SK-N-SH (cell line): ENCODE measurements at regions not wholly inside any gene's neighbourhood (a gene's known extent, or its start where the extent isn't known, plus 50 kb on each side); places are given as distances from the start of the nearest gene placed in this dataset.

Experiments
- CTCF ChIA-PET: fragments of 300-600, 350-600 bp; formaldehyde crosslinking; extraction: SDS; loops from one replicate; lab custom pipeline; 2021; lab: Yijun Ruan, JAX
- POLR2A ChIA-PET: fragments of 350-600 bp; sonication (Branson Sonifier 250); formaldehyde crosslinking; extraction: SDS; loops from one replicate; lab custom pipeline; 2020; ENCODE audit warnings: antibody characterized with exemption, inconsistent platforms; lab: Yijun Ruan, JAX
- DNase-seq: peaks from one replicate; pipeline ENCODE4 v3.0.0; 2012
- H2AFZ ChIP-seq: fragments of 200-600 bp; sonication (generic); 2 replicates; pipeline ENCODE4 v1.8.1; 2016; ENCODE audit warnings: antibody characterized with exemption, mild to moderate bottlenecking, low read depth
- H3F3A ChIP-seq: fragments of 200-600 bp; sonication (generic); replicated peaks from 2 replicates; pipeline ENCODE3; 2016; ENCODE audit warnings: antibody characterized with exemption, mild to moderate bottlenecking; ENCODE audit not compliant: insufficient read depth
- H3K27ac ChIP-seq, 2 experiments: fragments of 200-500 bp in 1 of 2; fragments of 200-600 bp in 1 of 2; sonication (Bioruptor generic) in 1 of 2; sonication (generic), shearing (Covaris generic) in 1 of 2; 2 replicates each; pipeline versions ENCODE4 v1.5.1 to v1.6.1; 2014 to 2016; ENCODE audit warnings: low read depth in 2 of 2, inconsistent platforms in 1 of 2, low read length in 1 of 2, mild to moderate bottlenecking in 1 of 2, mixed read lengths in 1 of 2
- H3K27me3 ChIP-seq: fragments of 200-600 bp; sonication (generic), shearing (Covaris generic); 2 replicates; pipeline ENCODE4 v1.6.1; 2016; ENCODE audit warnings: mixed run types; ENCODE audit not compliant: insufficient read depth
- H3K36me3 ChIP-seq, 2 experiments: fragments of 200-500 bp in 1 of 2; fragments of 200-600 bp in 1 of 2; sonication (Bioruptor generic) in 1 of 2; sonication (generic) in 1 of 2; replicated peaks in 1 of 2; 2 replicates each; pipeline versions ENCODE3 to v1.5.1; 2014 to 2016; ENCODE audit warnings: low read length in 1 of 2, mild to moderate bottlenecking in 1 of 2; ENCODE audit not compliant: insufficient read depth in 2 of 2, control insufficient read depth in 1 of 2
- H3K4me1 ChIP-seq, 2 experiments: fragments of 200-500 bp in 1 of 2; fragments of 200-600 bp in 1 of 2; sonication (Bioruptor generic) in 1 of 2; sonication (generic), shearing (Covaris generic) in 1 of 2; 2 replicates each; pipeline versions ENCODE4 v1.5.1 to v1.6.1; 2014 to 2016; ENCODE audit warnings: low read depth in 1 of 2, low read length in 1 of 2, mixed run types in 1 of 2; ENCODE audit not compliant: insufficient read depth in 2 of 2, control insufficient read depth in 1 of 2
- H3K4me2 ChIP-seq: fragments of 200-600 bp; sonication (generic), shearing (Covaris generic); 2 replicates; pipeline ENCODE4 v1.6.1; 2017; ENCODE audit warnings: mixed run types
- H3K4me3 ChIP-seq, 2 experiments: fragments of 200-500 bp in 1 of 2; fragments of 200-600 bp in 1 of 2; sonication (Bioruptor generic) in 1 of 2; sonication (generic), shearing (Covaris generic) in 1 of 2; 2 replicates each; pipeline versions ENCODE4 v1.5.1 to v1.8.1; 2014 to 2016; ENCODE audit warnings: low read depth in 2 of 2, inconsistent platforms in 1 of 2, low read length in 1 of 2, mild to moderate bottlenecking in 1 of 2, mixed read lengths in 1 of 2, moderate library complexity in 1 of 2
- H3K79me2 ChIP-seq: fragments of 200-600 bp; sonication (generic); 2 replicates; pipeline ENCODE4 v1.8.1; 2017; ENCODE audit warnings: mild to moderate bottlenecking; ENCODE audit not compliant: insufficient read depth
- H3K9ac ChIP-seq: fragments of 200-600 bp; sonication (generic); 2 replicates; pipeline ENCODE4 v1.6.1; 2017; ENCODE audit warnings: mixed run types
- H3K9me2 ChIP-seq: fragments of 200-600 bp; sonication (generic); 2 replicates; pipeline ENCODE4 v1.6.1; 2017; ENCODE audit warnings: mixed run types
- H3K9me3 ChIP-seq: fragments of 200-600 bp; sonication (generic); 2 replicates; pipeline ENCODE4 v1.6.1; 2017; ENCODE audit warnings: mixed run types, mild to moderate bottlenecking, moderate library complexity
- H4K20me1 ChIP-seq: fragments of 200-600 bp; sonication (generic); 2 replicates; pipeline ENCODE4 v1.6.1; 2017; ENCODE audit warnings: mild to moderate bottlenecking, mixed run types; ENCODE audit not compliant: insufficient read depth
- EZH2phosphoT487 ChIP-seq: fragments of 200-600 bp; sonication (generic); IDR thresholded peaks from 2 replicates; pipeline ENCODE4 v1.6.1; 2017; ENCODE audit warnings: low read depth, mixed run types, mild to moderate bottlenecking, antibody characterized with exemption, moderate library complexity, borderline replicate concordance
- IRF3 ChIP-seq: fragments of 150-350 bp; IDR thresholded peaks from 2 replicates; pipeline ENCODE4 v1.6.1; 2016; ENCODE audit warnings: mild to moderate bottlenecking, low read depth, low read length
- MXI1 ChIP-seq: IDR thresholded peaks from 2 replicates; pipeline ENCODE4 v1.6.1; 2012; ENCODE audit warnings: mild to moderate bottlenecking, low read depth, low read length, improper control_type of control experiment
- NFIC ChIP-seq: IDR thresholded peaks from 2 replicates; pipeline ENCODE4 v1.4.0; 2012; ENCODE audit warnings: borderline replicate concordance
- WGBS: methylation state at CpG from one replicate; pipeline ENCODE4 v1.1.6; 2017; ENCODE audit warnings: low lambda C conversion rate; 5-methylcytosine and 5-hydroxymethylcytosine counted together
- TF ChIP-seq, protein P1 (sequence below): IDR thresholded peaks from 2 replicates; pipeline ENCODE4 v1.6.1; 2012; ENCODE audit warnings: mild to moderate bottlenecking, low read depth, low read length, moderate library complexity

- no peak overlapping the region for H2AFZ ChIP-seq
- CTCF ChIA-PET = interaction anchor here (1.5 kb wide), 2 partner anchors 10 to 12 kb away, joined by 3 to 4 read pairs; no protein-coding TSS in a partner anchor
- WGBS = 20% methylated on average over 2 of the region's 2 CpGs
Measured at GRCh38 chr2:175811971-175812370, 190.1 kb downstream of the LNPK start.

DNA sequence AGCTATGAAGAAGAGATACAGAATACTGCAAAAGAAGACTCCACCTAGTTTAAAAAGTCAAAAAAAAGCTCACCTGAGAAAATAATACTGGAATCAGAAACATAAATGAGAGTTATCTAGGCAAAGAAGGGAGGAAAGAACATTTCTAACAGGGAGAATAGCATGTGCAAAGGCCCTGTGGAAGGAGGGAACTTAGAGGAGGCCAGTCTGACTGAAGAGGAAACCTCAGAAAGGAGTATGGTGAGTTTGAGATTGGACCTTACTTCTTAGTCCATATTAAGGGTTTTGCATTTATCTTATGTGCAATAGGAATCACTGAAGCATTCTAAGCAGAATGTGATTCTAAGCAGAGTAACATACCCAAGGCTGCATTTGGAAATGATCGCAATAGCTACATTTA lies 193.2 kb downstream of the LNPK start:
- ChIA-PET CTCF (no interaction called here), POLR2A (no interaction called here)

More at GRCh38 chr2:175811971-175812370, 190.1 kb downstream of the LNPK start:
- Histone ChIP-seq H4K20me1 (no peaks in the 10 kb centered on the region), H3K36me3 (no peaks in the 10 kb centered on the region), H3K79me2 (no peaks in the 10 kb centered on the region), H3K9ac (no peak overlapping the region), H3K27ac (no peak overlapping the region), H3K4me1 (peaks cover 0 to 3% of the 10 kb centered on the region in 2 experiments; a peak in 2 of 4 replicates), H3K27me3 (no peaks in the 10 kb centered on the region), H3K9me2 (no peaks in the 10 kb centered on the region), H3K4me3 (no peak overlapping the region), H3K9me3 (no peaks in the 10 kb centered on the region), H3F3A (no peaks in the 10 kb centered on the region), H3K4me2 (no peak overlapping the region)
- TF ChIP-seq MXI1 (no peak), NFIC (no peak), EZH2phosphoT487 (no peak)
- TF ChIP-seq, protein P1, sequence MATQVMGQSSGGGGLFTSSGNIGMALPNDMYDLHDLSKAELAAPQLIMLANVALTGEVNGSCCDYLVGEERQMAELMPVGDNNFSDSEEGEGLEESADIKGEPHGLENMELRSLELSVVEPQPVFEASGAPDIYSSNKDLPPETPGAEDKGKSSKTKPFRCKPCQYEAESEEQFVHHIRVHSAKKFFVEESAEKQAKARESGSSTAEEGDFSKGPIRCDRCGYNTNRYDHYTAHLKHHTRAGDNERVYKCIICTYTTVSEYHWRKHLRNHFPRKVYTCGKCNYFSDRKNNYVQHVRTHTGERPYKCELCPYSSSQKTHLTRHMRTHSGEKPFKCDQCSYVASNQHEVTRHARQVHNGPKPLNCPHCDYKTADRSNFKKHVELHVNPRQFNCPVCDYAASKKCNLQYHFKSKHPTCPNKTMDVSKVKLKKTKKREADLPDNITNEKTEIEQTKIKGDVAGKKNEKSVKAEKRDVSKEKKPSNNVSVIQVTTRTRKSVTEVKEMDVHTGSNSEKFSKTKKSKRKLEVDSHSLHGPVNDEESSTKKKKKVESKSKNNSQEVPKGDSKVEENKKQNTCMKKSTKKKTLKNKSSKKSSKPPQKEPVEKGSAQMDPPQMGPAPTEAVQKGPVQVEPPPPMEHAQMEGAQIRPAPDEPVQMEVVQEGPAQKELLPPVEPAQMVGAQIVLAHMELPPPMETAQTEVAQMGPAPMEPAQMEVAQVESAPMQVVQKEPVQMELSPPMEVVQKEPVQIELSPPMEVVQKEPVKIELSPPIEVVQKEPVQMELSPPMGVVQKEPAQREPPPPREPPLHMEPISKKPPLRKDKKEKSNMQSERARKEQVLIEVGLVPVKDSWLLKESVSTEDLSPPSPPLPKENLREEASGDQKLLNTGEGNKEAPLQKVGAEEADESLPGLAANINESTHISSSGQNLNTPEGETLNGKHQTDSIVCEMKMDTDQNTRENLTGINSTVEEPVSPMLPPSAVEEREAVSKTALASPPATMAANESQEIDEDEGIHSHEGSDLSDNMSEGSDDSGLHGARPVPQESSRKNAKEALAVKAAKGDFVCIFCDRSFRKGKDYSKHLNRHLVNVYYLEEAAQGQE = no peak
- POLR2A ChIA-PET = no interaction called here
- DNase-seq = no peak

More for the DNA sequence above, 193.2 kb downstream of the LNPK start:
- no peak overlapping the region for H3K27ac ChIP-seq
- H3K9me3 ChIP-seq = no peaks in the 10 kb centered on the region
- H3K4me1 ChIP-seq = peaks cover 0 to 5% of the 10 kb centered on the region in 2 experiments; a peak in 2 of 4 replicates
- no peak overlapping the region for H3K4me2 ChIP-seq
- TF ChIP-seq NFIC (no peak), IRF3 (no peak)
- no peak for DNase-seq
- WGBS = 89% methylated on average over 1 of the region's 1 CpG
- no peaks in the 10 kb centered on the region for H3K27me3 ChIP-seq
- no peak overlapping the region for H2AFZ ChIP-seq
- no peaks in the 10 kb centered on the region for H3K36me3 ChIP-seq
- no peaks in the 10 kb centered on the region for H3K79me2 ChIP-seq
- H3K9me2 ChIP-seq = no peaks in the 10 kb centered on the region
- H3K4me3 ChIP-seq = no peak overlapping the region
- no peaks in the 10 kb centered on the region for H4K20me1 ChIP-seq
- no peak overlapping the region for H3K9ac ChIP-seq
- no peaks in the 10 kb centered on the region for H3F3A ChIP-seq
